ENCODE measurements at regions not wholly inside any gene's neighbourhood (a gene's known extent, or its start where the extent isn't known, plus 50 kb on each side); places are given as distances from the start of the nearest gene placed in this dataset.

GRCh38 chr18:61756244-61756643 lies 136.6 kb downstream of the RNF152 start:
- TF ChIP-seq POLR2A (IDR thresholded peaks at IDR 0.05) (no peak), CTCF (IDR thresholded peaks at IDR 0.05) (no peak)
- 77 to 91% methylated on average over 3 of the region's 3 CpGs for WGBS, 2 donors
- intact Hi-C loops (cut with DNase I), result no loop called here
- H3K4me3 ChIP-seq (replicated peaks in 1 of 3), result no peak overlapping the region
- no peaks in the 10 kb centered on the region for H3K36me3 ChIP-seq
- no peaks in the 10 kb centered on the region for H3K9me3 ChIP-seq
- H3K4me1 ChIP-seq, result no peaks in the 10 kb centered on the region
- H3K27ac ChIP-seq, result no peak overlapping the region
- DNase-seq, result no peak
- no peaks in the 10 kb centered on the region for H3K27me3 ChIP-seq

- intact Hi-C loops (cut with DNase I), result no loop called here
- DNase-seq, result no peak
- H3K27me3 ChIP-seq, result no peaks in the 10 kb centered on the region
- WGBS, 2 donors, result 87 to 90% methylated on average over 7 of the region's 7 CpGs
- H3K9me3 ChIP-seq, result no peaks in the 10 kb centered on the region
- H3K36me3 ChIP-seq, result no peaks in the 10 kb centered on the region
- H3K4me1 ChIP-seq, result no peaks in the 10 kb centered on the region
- no peak for TF ChIP-seq CTCF (IDR thresholded peaks at IDR 0.05)
- no peak for TF ChIP-seq POLR2A (IDR thresholded peaks at IDR 0.05)
- H3K4me3 ChIP-seq (replicated peaks in 1 of 3), result no peak overlapping the region
- no peak overlapping the region for H3K27ac ChIP-seq
Observed at GRCh38 chr18:61755555-61755954, 137.3 kb downstream of the RNF152 start.

GRCh38 chr18:61754039-61754583 lies 138.7 kb downstream of the RNF152 start:
- TF ChIP-seq CTCF (IDR thresholded peaks at IDR 0.05) (no peak), POLR2A (IDR thresholded peaks at IDR 0.05) (no peak)
- Histone ChIP-seq H3K36me3 (no peaks in the 10 kb centered on the region), H3K9me3 (no peaks in the 10 kb centered on the region), H3K27me3 (no peaks in the 10 kb centered on the region), H3K4me1 (no peaks in the 10 kb centered on the region), H3K27ac (no peak overlapping the region), H3K4me3 (replicated peaks in 1 of 3) (no peak overlapping the region)
- DNase-seq, result no peak
- intact Hi-C loops (cut with DNase I), result no loop called here
- WGBS, 2 donors, result 70 to 73% methylated on average over 5 of the region's 5 CpGs

GRCh38 chr18:61753373-61753772 lies 139.4 kb downstream of the RNF152 start:
- H3K27me3 ChIP-seq, result no peaks in the 10 kb centered on the region
- intact Hi-C loops (cut with DNase I), result no loop called here
- no peak overlapping the region for H3K27ac ChIP-seq
- no peaks in the 10 kb centered on the region for H3K36me3 ChIP-seq
- no peak for DNase-seq
- H3K4me1 ChIP-seq, result no peaks in the 10 kb centered on the region
- H3K4me3 ChIP-seq (replicated peaks in 1 of 3), result no peak overlapping the region
- H3K9me3 ChIP-seq, result no peaks in the 10 kb centered on the region
- TF ChIP-seq POLR2A (IDR thresholded peaks at IDR 0.05), result no peak
- TF ChIP-seq CTCF (IDR thresholded peaks at IDR 0.05), result no peak
- WGBS, 2 donors, result 95 to 100% methylated on average over 1 of the region's 1 CpG

GRCh38 chr18:61752973-61753372 lies 139.8 kb downstream of the RNF152 start:
- TF ChIP-seq CTCF (IDR thresholded peaks at IDR 0.05), result no peak
- TF ChIP-seq POLR2A (IDR thresholded peaks at IDR 0.05), result no peak
- WGBS, 2 donors, result 73 to 79% methylated on average over 4 to 5 of the region's 5 CpGs
- intact Hi-C loops (cut with DNase I), result no loop called here

More at GRCh38 chr18:61752973-61753372, 139.8 kb downstream of the RNF152 start:
- no peak overlapping the region for H3K4me3 ChIP-seq (replicated peaks in 1 of 3)
- DNase-seq, result no peak
- no peak overlapping the region for H3K27ac ChIP-seq
- no peaks in the 10 kb centered on the region for H3K4me1 ChIP-seq
- H3K36me3 ChIP-seq, result no peaks in the 10 kb centered on the region
- H3K9me3 ChIP-seq, result no peaks in the 10 kb centered on the region
- H3K27me3 ChIP-seq, result no peaks in the 10 kb centered on the region
